Rectal smooth muscle tissue (tissue), 1 donor: ENCODE measurements at regions not wholly inside any gene's neighbourhood (a gene's known extent, or its start where the extent isn't known, plus 50 kb on each side); places are given as distances from the start of the nearest gene placed in this dataset.

Source experiments
- H3K27ac ChIP-seq: one replicate; pipeline ENCODE4 v1.7.0; 2013; ENCODE audit warnings: low read depth, low read length, inconsistent platforms
- H3K27me3 ChIP-seq: one replicate; pipeline ENCODE4 v1.7.0; 2013; ENCODE audit warnings: low read length; ENCODE audit not compliant: control insufficient read depth, insufficient read depth
- H3K36me3 ChIP-seq: one replicate; pipeline ENCODE4 v1.7.0; 2013; ENCODE audit warnings: low read length; ENCODE audit not compliant: control insufficient read depth, insufficient read depth
- H3K4me1 ChIP-seq: one replicate; pipeline ENCODE4 v1.7.0; 2013; ENCODE audit warnings: low read length; ENCODE audit not compliant: control insufficient read depth, insufficient read depth
- H3K4me3 ChIP-seq: one replicate; pipeline ENCODE4 v1.7.0; 2013; ENCODE audit warnings: low read length
- H3K9ac ChIP-seq: one replicate; pipeline ENCODE4 v1.7.0; 2013; ENCODE audit warnings: low read length

GRCh38 chr10:78292250-78292981 is 258.8 kb downstream of the RPS24 start:
- Histone ChIP-seq H3K27ac (no peak overlapping the region), H3K27me3 (no peaks in the 10 kb centered on the region), H3K4me1 (peaks cover 16% of the 10 kb centered on the region), H3K9ac (no peak overlapping the region), H3K36me3 (no peaks in the 10 kb centered on the region), H3K4me3 (no peak overlapping the region)

- H3K27me3 ChIP-seq: no peaks in the 10 kb centered on the region
- H3K4me3 ChIP-seq: no peak overlapping the region
- H3K36me3 ChIP-seq: no peaks in the 10 kb centered on the region
- peaks cover 16% of the 10 kb centered on the region for H3K4me1 ChIP-seq
- peak overlapping the region; percentile 49 for H3K27ac ChIP-seq
- H3K9ac ChIP-seq: no peak overlapping the region
These were observed 259.6 kb downstream of the RPS24 start for GRCh38 chr10:78292982-78293865.

- H3K4me1 ChIP-seq: peaks cover 19% of the 10 kb centered on the region
- no peak overlapping the region for H3K4me3 ChIP-seq
- no peaks in the 10 kb centered on the region for H3K36me3 ChIP-seq
- H3K27me3 ChIP-seq: no peaks in the 10 kb centered on the region
- H3K9ac ChIP-seq: no peak overlapping the region
- H3K27ac ChIP-seq: peak overlapping the region; percentile 54
These were observed 261.6 kb downstream of the RPS24 start for GRCh38 chr10:78295242-78295641.

GRCh38 chr10:78296785-78297184 is 263.1 kb downstream of the RPS24 start:
- Histone ChIP-seq H3K4me1 (peaks cover 19% of the 10 kb centered on the region), H3K9ac (no peak overlapping the region), H3K4me3 (no peak overlapping the region), H3K27me3 (no peaks in the 10 kb centered on the region), H3K27ac (no peak overlapping the region), H3K36me3 (no peaks in the 10 kb centered on the region)

GRCh38 chr10:78297997-78298396 is 264.3 kb downstream of the RPS24 start:
- H3K4me3 ChIP-seq: no peak overlapping the region
- H3K4me1 ChIP-seq: peaks cover 22% of the 10 kb centered on the region
- H3K27me3 ChIP-seq: no peaks in the 10 kb centered on the region
- peak overlapping the region; percentile 58 for H3K27ac ChIP-seq
- no peak overlapping the region for H3K9ac ChIP-seq
- no peaks in the 10 kb centered on the region for H3K36me3 ChIP-seq

- Histone ChIP-seq H3K27me3 (no peaks in the 10 kb centered on the region), H3K9ac (no peak overlapping the region), H3K27ac (peak overlapping the region; percentile 58), H3K4me3 (no peak overlapping the region), H3K4me1 (peaks cover 20% of the 10 kb centered on the region), H3K36me3 (no peaks in the 10 kb centered on the region)
These were observed 265.2 kb downstream of the RPS24 start for GRCh38 chr10:78298835-78299234.

GRCh38 chr10:78299851-78300468 is 266.3 kb downstream of the RPS24 start:
- Histone ChIP-seq H3K9ac (no peak overlapping the region), H3K4me3 (no peak overlapping the region), H3K36me3 (no peaks in the 10 kb centered on the region), H3K4me1 (peaks cover 14% of the 10 kb centered on the region), H3K27ac (peak overlapping the region; percentile 21), H3K27me3 (no peaks in the 10 kb centered on the region)

GRCh38 chr10:78300526-78300925 is 266.9 kb downstream of the RPS24 start:
- Histone ChIP-seq H3K4me1 (peaks cover 12% of the 10 kb centered on the region), H3K9ac (no peak overlapping the region), H3K27me3 (no peaks in the 10 kb centered on the region), H3K27ac (peak overlapping the region; percentile 10), H3K4me3 (no peak overlapping the region), H3K36me3 (no peaks in the 10 kb centered on the region)

GRCh38 chr10:78301481-78301880 is 267.8 kb downstream of the RPS24 start:
- H3K4me3 ChIP-seq: no peak overlapping the region
- H3K4me1 ChIP-seq: peaks cover 17% of the 10 kb centered on the region
- H3K27me3 ChIP-seq: no peaks in the 10 kb centered on the region
- no peaks in the 10 kb centered on the region for H3K36me3 ChIP-seq
- no peak overlapping the region for H3K9ac ChIP-seq
- no peak overlapping the region for H3K27ac ChIP-seq

- Histone ChIP-seq H3K36me3 (no peaks in the 10 kb centered on the region), H3K27ac (peak overlapping the region; percentile 84), H3K4me1 (peaks cover 23% of the 10 kb centered on the region), H3K27me3 (no peaks in the 10 kb centered on the region), H3K4me3 (peak overlapping the region; percentile 85), H3K9ac (no peak overlapping the region)
These were observed 268.5 kb downstream of the RPS24 start for GRCh38 chr10:78301891-78302738.

GRCh38 chr10:78302739-78302988 is 269.0 kb downstream of the RPS24 start:
- peak overlapping the region; percentile 91 for H3K9ac ChIP-seq
- H3K4me3 ChIP-seq: peak overlapping the region; percentile 85
- peaks cover 23% of the 10 kb centered on the region for H3K4me1 ChIP-seq
- H3K27me3 ChIP-seq: no peaks in the 10 kb centered on the region
- no peaks in the 10 kb centered on the region for H3K36me3 ChIP-seq
- peak overlapping the region; percentile 84 for H3K27ac ChIP-seq
